GM21515 (cell line): ENCODE measurements at regions not wholly inside any gene's neighbourhood (a gene's known extent, or its start where the extent isn't known, plus 50 kb on each side); places are given as distances from the start of the nearest gene placed in this dataset.
"Not testable (repeated sequence)": the region's sequence is repeated elsewhere in the genome, so short reads cannot be mapped to it uniquely, and the experiment has no call there.

ENCODE experiments used
- ATAC-seq: cut with Tn5 transposase; IDR thresholded peaks from one replicate; pipeline ENCODE4 v1.9.1; 2021; ENCODE audit not compliant: unreplicated experiment

DNA sequence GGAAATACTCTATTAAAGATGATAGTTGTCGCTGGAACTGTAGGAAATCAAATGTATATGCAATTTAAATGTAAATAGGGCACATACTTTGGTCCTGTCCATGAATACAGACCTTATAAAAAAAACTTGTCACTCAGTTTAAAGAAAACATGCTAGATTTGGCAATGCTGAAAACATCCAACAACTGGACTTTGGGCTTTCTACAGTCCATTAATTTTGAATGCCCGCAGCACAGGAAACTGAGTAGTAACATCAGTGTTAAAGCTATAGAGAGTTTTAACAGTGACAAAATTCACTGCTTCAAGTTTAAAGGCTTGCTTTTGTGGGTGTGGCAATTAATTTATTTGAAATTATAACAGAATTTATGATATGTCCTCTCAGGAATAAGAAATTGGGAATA is 578.4 kb downstream of the TRIML1 start:
- ATAC-seq = no peak

DNA sequence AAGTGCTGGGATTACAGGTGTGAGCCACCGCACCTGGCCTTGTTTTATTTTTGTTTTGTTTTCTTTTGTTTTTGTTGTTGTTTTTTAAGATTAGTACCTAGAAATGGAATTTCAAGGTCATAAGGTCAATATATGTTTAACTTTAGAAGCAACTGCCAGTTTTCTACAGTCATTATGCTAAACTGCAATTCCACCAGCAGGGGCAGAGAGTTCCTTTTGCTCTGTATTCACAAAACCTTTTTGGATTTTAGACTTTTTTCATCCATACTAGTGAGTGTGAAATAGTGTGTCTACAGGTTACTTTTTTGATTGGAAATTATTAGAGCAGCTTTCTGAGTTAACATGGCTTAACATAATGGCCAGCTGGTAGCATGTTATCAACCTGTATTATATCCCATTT is 580.6 kb downstream of the TRIML1 start:
- no peak for ATAC-seq

GRCh38 chr4:188722911-188723310 is 583.7 kb downstream of the TRIML1 start:
- ATAC-seq = no peak

DNA sequence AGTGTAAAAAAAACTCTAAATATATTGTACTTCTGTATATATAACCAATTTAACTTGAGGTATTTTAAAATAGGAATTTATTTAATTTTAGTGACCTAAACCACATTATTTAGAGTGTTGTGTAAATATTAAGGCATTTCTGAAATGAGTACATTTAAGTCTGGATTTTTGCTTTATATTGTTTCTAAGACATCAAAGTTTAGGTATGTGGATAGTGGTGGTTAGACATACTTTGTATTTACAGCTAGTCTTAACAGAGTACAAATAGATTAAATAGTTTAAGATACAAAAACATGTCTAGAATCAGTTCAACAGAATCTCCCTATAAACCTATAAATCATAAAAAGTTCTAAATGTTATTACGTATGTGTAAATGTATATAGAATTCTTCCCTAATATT is 588.5 kb downstream of the TRIML1 start:
- ATAC-seq = no peak

DNA sequence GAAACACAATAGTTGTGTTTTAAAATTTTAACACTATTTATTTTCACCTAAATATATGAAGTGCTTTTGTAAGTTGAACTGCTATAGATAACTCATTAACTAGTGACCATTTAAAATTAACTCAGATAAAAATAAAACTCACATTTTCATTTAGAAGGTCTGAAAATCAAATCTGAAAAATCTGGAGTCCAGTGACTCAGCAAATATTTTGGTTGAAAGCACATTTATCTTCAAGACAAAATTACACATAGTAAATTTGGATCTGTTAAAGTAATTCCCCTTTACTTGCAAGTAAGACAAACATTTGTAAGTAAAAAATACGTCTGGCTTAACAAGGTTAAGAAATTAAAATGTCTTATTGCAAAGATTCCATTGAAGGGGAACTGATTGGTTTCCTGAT is 589.1 kb downstream of the TRIML1 start:
- no peak for ATAC-seq

- ATAC-seq = no peak
Observed at GRCh38 chr4:188732131-188732530, 592.9 kb downstream of the TRIML1 start.

DNA sequence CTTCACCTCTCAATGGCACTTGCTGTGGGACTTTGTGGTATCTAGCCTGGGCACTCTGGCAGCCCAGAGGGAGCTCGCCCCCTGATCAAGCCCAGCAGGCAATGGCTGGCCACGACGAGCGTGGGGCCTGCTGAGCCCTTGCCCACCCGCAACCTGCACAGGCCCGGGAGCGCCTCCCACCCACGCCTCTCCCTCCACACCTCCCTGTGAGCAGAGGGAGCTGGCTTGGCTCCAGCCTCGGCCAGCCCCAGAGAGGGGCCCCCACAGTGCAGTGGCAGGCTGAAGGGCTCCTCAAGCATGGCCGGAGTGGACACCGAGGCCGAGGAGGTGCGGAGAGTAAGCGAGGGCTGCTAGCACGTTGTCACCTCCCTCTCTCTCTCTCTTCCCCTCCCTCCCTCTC is 595.8 kb downstream of the TRIML1 start:
- ATAC-seq = no peak

- no peak for ATAC-seq
Observed at GRCh38 chr4:188737251-188738002, 598.2 kb downstream of the TRIML1 start.

- not testable (repeated sequence) for ATAC-seq
Observed at GRCh38 chr4:188738290-188738689, 599.0 kb downstream of the TRIML1 start.

- not testable (repeated sequence) for ATAC-seq
Observed at GRCh38 chr4:188740172-188740571, 600.9 kb downstream of the TRIML1 start.

- not testable (repeated sequence) for ATAC-seq
Observed at GRCh38 chr4:188740791-188741190, 601.5 kb downstream of the TRIML1 start.

DNA sequence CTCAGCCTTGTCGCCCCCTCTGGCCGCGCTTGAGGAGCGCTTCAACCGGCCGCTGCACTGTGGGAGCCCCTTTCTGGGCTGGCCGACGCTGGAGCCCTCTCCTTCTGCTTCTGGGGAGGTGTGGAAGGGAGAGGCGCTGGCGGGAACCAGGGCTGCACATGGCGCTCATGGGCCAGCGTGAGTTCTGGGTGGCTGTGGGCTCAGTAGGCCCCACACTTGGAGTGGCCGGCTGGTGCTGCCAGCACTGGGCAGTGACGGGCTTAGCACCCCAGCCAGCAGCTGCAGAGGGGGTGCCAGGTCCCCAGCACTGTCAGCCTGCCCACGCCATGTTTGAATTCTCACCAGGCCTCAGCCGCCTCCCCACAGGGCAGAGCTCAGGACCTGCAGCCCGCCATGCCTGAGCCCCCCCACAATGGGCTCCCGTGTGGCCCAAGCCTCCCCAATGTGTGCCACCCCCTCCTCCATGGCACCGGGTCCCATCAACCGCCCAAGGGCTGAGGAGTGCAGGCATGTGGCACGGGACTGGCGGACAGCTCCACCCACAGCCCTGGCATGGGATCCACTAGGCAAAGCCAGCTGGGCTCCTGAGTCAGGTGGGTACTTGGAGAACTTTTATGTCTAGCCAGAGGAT is 615.2 kb downstream of the TRIML1 start:
- no peak for ATAC-seq

GRCh38 chr4:188767496-188767895 is 628.3 kb downstream of the TRIML1 start:
- ATAC-seq = no peak

- ATAC-seq = no peak
Observed at GRCh38 chr4:188778905-188779304, 639.7 kb downstream of the TRIML1 start.

DNA sequence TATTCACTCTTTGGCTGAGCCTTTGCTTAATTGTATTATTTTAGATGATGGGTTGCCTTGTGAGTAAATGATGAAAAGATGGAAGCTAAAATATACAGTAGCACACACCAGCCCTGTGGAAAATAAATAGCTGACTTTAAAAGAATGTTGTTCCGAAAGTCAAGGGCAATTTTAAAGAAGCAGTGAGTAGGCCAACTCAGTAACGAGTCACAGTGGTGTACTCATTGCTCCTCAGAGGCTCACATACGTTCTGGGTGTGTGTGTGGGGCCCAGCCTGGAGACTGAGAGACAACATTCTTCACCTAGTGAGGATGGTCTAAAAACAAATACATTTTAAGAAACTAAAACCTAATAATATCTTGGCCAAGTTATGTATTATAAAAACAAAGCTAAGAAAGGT is 640.3 kb downstream of the TRIML1 start:
- ATAC-seq = no peak

DNA sequence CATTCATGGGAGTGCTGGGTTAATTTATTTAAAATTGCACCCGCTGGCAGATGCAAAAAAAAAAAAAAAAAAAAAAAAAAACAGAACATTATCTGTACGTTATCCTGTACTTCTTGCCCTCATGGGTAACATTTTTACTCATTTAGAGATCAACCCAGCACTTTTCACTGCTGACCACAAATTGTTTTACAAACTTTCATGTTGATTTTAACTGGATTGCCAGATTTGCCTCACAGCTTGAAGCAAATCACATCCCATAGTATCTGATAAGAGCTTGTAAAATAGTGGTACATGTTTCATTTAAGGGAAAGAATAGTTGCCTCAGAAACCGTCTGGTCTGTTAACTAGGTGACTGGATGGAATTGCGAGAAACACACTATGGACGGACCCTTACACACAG is 640.8 kb downstream of the TRIML1 start:
- ATAC-seq = no peak

DNA sequence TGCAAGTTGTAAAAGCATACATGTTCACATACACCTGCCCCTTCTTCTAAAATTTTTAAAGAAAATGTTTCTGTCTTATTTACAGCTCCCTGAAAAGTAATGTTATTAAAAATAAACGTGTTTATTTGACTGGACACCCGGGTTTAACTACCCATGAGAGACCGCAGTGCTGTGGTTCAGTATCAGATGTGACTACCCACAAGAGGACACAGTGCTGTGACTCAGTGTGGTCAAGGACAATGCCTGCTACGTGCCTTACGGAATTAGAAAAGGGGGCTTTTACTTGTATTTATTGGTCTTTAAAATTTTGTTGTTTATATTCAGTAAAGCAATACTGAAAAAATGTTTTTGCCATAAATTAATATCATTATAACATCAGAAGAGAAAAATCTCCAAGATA is 641.4 kb downstream of the TRIML1 start:
- no peak for ATAC-seq

- no peak for ATAC-seq
Observed at GRCh38 chr4:188781655-188782054, 642.4 kb downstream of the TRIML1 start.

DNA sequence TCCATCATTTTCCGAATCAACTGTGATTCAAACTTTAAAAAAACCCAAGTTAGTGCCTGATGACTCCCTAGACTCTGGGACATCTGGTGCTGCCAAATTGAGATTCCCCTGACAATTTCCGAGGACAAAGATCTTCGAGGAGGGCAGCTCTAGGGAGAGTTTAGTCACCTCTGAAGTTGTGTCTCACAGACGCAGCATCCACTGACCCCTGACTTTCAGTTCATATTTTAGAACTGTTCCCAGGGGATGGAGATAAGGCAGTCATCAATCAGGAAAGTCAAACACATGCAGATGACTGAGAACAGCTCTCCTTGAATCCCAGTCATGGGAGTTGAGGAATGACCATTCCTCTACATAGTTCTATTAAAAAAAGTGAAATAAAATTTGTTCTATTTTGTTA is 643.9 kb downstream of the TRIML1 start:
- ATAC-seq = no peak

- ATAC-seq = no peak
Observed at GRCh38 chr4:188783606-188784160, 644.4 kb downstream of the TRIML1 start.

- not testable (repeated sequence) for ATAC-seq
Observed at GRCh38 chr4:188796600-188796999, 657.4 kb downstream of the TRIML1 start.

- not testable (repeated sequence) for ATAC-seq
Observed at GRCh38 chr4:188797011-188797410, 657.8 kb downstream of the TRIML1 start.
